Brain pericyte (primary cell): ENCODE measurements at regions not wholly inside any gene's neighbourhood (a gene's known extent, or its start where the extent isn't known, plus 50 kb on each side); places are given as distances from the start of the nearest gene placed in this dataset.
"Not testable (repeated sequence)": the region's sequence is repeated elsewhere in the genome, so short reads cannot be mapped to it uniquely, and the experiment has no call there.

Experiments used
- DNase-seq: peaks from one replicate; pipeline ENCODE4 v3.0.0-alpha.2; 2012; ENCODE audit warnings: low read depth, low spot score

DNA sequence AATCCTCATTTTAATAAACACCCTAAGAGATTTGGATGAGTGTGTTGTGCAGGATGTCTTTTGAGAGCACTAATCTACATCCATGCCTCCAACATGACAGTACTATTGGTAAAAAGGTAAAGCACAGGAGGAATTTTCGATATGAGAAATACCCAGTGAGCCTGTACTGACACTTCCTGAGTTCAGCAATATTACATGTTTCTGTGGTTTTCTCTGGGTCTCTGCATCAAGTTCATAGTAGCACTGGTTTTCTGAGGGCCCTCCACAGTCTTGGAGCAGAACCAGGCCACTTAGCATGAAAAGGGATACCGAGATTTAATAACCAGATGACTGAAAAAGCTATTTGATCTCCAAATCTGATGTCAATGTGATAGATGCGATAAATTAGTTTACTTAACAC is 524.1 kb downstream of the TMEM38B start:
- DNase-seq, result no peak

DNA sequence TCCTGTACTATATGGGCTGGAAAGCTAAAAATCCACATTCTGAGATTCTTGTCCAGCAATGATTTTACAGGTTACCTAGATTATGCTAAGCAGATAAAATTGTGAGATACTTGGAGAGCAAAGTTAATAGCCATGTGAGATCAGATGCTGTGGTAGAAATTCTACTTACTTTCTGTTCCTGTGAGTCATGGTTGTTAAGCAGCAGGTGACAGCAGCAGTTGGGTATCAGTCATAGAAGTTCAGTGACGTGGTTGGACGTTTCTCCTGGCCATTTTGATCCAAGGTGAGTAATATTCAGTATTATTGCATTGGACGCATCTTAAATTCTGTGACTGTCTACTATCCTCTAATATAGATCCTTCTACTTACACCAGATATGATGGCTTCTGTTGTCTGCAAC is 524.5 kb downstream of the TMEM38B start:
- DNase-seq, result no peak

DNA sequence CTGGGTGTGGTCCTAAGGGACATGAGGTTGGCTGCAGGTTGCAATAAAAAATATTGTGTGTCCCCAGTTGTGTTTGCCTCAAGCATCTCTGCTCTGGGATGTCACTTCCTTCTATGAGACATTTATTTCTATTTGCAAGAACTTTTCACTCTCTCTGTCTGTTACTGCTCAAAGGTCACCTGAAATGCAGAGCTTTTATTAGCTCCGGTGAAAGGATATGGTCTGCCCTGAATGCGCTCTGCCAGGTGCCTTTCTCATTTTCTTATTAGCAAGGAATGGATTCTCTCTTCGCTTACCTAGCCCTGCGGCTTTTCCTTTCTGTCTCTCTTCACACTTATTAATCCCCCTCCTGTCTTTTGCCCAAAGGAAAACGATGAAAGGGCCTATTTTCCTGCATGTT is 526.1 kb downstream of the TMEM38B start:
- no peak for DNase-seq

GRCh38 chr9:106228861-106229260 is 534.5 kb downstream of the TMEM38B start:
- no peak for DNase-seq

GRCh38 chr9:106233116-106233515 is 538.8 kb downstream of the TMEM38B start:
- no peak for DNase-seq

DNA sequence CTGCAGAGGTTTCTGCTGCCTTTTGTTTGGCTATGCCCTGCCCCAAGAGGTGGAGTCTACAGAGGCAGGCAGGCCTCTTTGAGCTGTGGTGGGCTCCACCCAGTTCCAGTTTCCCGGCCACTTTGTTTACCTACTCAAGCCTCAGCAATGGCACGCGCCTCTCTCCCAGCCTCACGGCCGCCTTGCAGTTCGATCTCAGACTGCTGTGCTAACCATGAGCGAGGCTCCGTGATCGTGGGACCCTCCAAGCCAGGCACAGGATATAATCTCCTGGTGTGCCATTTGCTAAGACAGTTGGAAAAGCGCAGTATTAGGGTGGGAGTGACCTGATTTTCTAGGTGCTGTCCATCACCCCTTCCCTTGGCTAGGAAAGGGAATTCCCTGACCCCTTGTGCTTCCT is 566.6 kb downstream of the TMEM38B start:
- DNase-seq, result not testable (repeated sequence)

DNA sequence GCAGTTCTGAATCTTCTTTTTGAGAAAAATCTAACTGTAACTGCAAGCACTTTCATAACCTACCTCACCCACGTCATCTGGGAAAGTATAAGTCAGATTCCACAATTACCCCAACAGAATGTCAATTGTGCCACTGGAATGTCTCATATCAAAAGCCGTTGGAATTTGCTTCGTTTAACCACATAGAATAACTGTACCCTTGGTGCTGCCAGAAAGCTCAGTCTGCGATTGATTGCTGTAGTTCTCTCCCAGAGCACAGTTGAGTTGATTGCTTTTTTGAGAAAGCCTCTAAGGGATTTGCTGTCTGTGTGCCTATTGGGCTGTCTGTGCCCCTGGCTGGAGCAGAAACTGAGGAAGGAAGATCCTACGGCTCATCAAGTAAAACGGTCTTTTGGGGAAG is 583.6 kb downstream of the TMEM38B start:
- no peak for DNase-seq

DNA sequence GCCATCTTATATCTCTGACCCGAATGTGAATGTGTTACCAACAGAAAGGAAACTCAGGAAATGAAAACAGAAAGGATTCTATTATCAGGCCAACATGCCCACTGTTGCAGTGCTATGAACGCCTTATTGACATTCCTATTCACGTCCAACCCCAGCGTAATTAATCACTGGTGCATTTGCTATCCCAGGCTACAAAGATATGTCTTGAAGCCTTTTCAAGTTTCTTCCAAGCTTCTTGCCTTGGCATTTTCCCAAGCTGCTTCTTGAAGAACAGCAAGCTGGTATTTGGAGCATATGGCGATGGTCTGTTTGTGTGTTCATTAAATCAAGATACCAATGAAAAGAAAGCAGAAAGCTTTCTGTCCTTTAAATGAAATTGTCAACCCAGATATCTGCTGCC is 579.2 kb upstream of the ZNF462 start:
- DNase-seq, result no peak

- DNase-seq, result no peak
Measured at GRCh38 chr9:106284296-106284695, 578.7 kb upstream of the ZNF462 start.

DNA sequence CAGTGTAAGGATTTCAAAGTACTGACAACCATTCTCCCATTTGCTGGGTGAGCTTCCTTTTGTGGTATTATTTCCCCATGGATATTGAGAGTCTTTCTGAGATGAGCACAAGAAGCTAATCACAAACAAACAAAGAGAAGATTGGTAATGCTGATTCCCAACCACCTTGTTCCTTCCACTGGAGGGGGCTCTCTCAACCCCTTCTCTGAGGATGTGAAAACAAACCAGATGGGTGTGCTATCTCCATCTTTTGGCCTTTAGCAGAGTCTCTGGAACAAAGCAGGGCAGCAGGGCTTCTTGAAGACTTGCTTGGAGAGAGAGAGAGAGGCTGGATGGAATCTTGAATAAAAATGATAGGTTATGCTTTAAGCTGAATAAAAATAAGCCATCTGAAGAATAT is 576.7 kb upstream of the ZNF462 start:
- no peak for DNase-seq

DNA sequence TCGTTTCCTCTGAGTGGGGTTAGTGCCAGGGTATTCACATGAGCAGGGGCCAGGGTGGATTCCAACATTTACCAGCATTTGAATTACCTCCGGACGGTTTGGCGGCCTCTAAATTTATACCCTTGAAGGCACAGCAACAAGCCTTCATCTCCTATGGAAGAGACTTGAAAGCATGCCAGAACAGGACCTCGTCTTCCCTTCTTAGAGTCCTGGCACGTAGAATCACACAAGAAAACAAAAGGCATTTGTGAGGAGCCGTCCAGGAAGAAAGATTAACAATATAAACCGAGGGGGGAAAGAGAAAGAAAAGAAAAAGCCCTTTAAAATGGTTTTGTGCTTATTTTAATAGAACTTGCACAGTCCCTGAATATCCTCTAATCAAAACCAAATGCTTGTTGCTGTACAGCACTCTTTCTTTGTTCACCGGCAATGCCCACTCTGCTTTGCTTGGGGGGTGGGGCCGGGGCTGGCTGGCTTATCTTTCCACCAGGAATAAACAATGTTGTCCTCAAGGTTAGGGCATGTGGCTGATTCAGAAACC is 575.8 kb upstream of the ZNF462 start:
- no peak for DNase-seq

DNA sequence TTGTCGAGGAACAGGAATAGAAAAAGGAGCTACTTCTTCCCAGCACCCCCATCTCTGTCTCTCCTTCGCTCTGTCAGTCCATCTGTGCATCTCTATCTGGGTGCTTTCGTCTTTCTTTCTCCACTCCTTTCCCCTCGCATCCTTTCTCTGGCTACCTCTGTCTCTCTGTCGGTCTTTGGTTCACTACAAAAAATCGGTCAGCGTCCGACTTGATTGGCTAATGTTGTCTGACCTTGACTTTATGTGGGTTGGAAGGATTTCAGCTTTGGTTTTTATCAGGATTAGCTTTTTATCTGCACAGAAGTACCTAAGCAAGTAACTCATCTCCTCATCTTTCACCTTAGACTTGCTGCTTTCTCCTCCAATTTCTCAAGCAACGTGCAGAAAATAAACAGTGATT is 575.2 kb upstream of the ZNF462 start:
- DNase-seq, result no peak

DNA sequence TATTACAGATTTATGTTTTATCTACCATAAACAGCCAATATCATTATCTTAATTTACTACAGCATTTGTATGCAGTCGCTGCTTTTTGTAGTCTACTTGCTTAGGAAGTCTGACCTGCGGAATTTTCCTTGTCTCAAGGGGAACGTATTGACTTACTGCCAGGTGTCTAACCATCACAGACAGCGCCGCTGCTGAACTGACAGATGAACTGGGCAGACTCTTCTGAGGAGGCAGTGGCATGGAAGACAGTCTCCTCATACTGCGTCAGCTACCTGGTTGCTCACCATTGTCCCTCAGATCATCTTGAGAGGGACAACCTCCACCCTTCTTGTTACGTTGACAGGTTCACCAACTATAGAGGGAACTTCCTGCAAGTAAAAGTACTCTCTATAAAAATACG is 574.3 kb upstream of the ZNF462 start:
- DNase-seq, result no peak

DNA sequence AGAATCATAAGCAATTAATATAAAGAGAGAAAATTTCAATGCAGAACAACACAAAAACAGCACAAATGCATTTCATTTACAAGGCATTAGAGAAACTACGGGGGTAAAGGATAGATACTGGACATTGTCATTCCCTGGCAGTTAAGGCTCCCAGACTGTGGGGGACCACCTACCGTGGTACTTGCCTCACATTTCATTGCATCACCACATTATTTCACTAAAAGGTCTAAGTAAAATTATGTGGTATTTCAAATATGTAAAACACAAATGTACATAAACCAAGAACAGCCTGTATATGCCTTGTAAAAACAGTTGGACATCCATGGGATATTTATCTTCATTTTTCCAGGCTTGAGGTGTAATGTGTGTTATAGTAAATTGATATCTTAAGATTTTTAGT is 571.2 kb upstream of the ZNF462 start:
- DNase-seq, result no peak

DNA sequence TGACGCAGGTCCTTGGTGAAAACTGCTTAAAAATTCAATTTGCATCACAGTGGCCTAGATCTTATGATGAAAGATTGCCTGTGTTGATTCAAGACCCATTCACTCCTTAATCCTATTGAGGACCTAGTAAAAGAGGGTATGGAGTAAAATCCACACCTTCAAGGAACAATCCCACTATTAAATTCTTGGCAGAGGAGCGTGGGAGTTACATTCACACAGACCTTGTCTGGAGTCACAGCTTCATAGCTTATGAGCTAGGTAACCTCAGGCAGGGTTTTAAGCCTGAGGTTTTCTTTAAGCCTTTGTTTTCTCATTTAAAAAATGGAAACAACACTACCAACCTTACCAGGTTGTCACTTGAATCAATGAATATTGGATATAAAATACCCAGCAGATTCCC is 566.5 kb upstream of the ZNF462 start:
- no peak for DNase-seq

DNA sequence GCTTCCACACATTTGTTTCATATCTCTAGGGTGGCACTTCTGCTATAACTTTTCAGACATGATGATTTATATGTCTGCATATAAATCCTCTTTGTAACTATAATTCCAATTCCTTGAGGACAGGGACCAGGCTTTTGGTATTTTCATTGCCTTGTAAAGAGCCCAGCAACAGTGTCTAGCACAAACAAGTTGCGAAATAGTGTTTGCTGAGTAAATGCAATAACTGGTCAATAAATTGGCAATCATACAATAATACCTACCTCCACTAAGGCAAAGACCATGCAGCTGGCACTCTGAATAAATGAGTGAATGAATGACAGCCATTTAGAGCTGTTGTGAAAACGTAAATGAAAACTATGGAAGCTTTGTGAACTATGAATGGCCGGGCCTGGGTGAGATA is 564.0 kb upstream of the ZNF462 start:
- no peak for DNase-seq

DNA sequence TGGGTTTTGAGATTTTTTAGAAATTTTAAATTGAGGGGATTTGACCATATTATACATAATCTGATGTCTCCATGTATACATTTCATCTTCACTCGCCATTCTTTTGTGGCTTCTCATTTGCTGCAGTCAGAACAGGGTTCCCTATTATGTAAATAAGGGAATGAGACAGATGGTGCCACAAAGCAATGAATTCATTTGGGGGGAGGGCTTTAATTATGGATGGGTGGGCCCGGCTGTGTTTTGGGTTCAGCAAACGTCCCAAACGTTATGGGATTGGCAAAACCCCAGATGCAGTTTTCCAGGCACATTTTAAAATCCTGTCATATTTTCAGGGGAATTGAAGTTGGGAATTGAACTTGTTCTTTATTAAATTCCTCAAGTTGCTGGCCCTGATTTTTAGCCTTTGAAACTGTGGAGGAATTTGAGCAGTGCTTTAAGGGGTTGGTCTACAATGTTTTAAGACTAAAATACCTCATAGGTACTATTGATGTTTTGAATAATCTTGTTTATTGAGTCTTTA is 558.5 kb upstream of the ZNF462 start:
- DNase-seq, result no peak

GRCh38 chr9:106305428-106306133 is 557.4 kb upstream of the ZNF462 start:
- DNase-seq, result no peak

GRCh38 chr9:106307670-106308069 is 555.3 kb upstream of the ZNF462 start:
- no peak for DNase-seq

- no peak for DNase-seq
Measured at GRCh38 chr9:106309925-106310324, 553.0 kb upstream of the ZNF462 start.

DNA sequence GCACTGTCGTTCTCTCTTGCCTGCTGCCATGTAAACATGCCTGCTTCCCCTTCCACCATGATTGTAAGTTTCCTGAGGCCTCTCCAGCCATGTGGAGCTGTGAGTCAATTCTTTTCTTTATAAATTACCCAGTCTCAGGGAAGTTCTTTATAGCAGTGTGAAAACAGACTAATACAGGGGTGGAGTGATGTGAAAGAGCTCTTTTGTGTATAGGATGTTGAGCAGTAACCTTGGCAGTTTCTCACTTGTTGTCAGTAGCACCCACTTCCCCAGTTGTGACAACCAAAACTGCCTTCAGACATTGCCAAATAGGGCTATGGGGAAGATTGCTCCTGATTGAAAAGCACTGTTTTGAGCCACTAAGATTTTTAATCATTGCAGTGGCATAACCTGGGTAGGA is 552.2 kb upstream of the ZNF462 start:
- DNase-seq, result no peak

GRCh38 chr9:106312906-106313305 is 550.1 kb upstream of the ZNF462 start:
- DNase-seq, result no peak

DNA sequence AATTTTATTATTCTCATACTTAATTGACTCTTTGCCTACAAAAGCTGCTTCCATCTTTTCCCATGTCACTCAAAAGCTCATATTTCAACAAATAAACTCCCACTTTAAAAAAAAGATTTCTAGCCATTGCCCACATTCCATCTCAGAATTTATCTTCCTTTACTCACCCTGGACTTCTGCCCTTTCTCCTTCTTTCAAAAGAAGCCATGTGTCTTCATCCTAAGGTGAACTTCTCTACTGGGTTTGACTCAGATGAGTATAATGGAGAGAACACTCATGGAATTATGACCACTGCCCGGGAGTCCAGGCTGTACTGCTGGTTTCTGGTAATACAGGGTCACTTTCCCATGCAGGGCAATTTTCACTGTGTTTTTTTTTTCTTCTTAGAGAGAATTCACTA is 548.5 kb upstream of the ZNF462 start:
- no peak for DNase-seq
